Naive B cell (primary cell): ENCODE measurements at regions not wholly inside any gene's neighbourhood (a gene's known extent, or its start where the extent isn't known, plus 50 kb on each side); places are given as distances from the start of the nearest gene placed in this dataset.

Experiments
- ATAC-seq, 2 donors: fragments of 150-1000 bp; cut with Tn5 transposase; 2 replicates each; pipeline ENCODE4 v1.10.0; 2021; ENCODE audit warnings: low read depth in 2 of 2, mild to moderate bottlenecking in 2 of 2, moderate library complexity in 2 of 2
- DNase-seq: peaks from one replicate; pipeline ENCODE4 v3.0.0; 2022
- H3K27ac Mint-ChIP-seq, 6 donors: one replicate each; pipeline ENCODE4 v1.8.0; 2020 to 2022; ENCODE audit warnings: mild to moderate bottlenecking in 6 of 6, mixed read lengths in 6 of 6, moderate library complexity in 5 of 6, inconsistent platforms in 2 of 6
- H3K27me3 Mint-ChIP-seq, 3 donors: one replicate each; pipeline ENCODE4 v1.8.0; 2021 to 2022; ENCODE audit warnings: mixed read lengths in 3 of 3, mild to moderate bottlenecking in 1 of 3
- H3K36me3 Mint-ChIP-seq, 2 donors: one replicate each; pipeline ENCODE4 v1.8.0; 2020 to 2022; ENCODE audit warnings: mixed read lengths in 2 of 2, inconsistent platforms in 1 of 2, mild to moderate bottlenecking in 1 of 2
- H3K4me1 Mint-ChIP-seq, 3 donors: one replicate each; pipeline ENCODE4 v1.8.0; 2020 to 2022; ENCODE audit warnings: mixed read lengths in 3 of 3, inconsistent platforms in 1 of 3, mild to moderate bottlenecking in 1 of 3, moderate library complexity in 1 of 3
- H3K4me3 Mint-ChIP-seq, 8 donors: one replicate each; pipeline ENCODE4 v1.8.0; 2020 to 2022; ENCODE audit warnings: mild to moderate bottlenecking in 8 of 8, mixed read lengths in 8 of 8, moderate library complexity in 8 of 8, inconsistent platforms in 2 of 8
- H3K9me3 Mint-ChIP-seq, 7 donors: one replicate each; pipeline ENCODE4 v1.8.0; 2020 to 2022; ENCODE audit warnings: mixed read lengths in 7 of 7, mild to moderate bottlenecking in 5 of 7, inconsistent platforms in 2 of 7, moderate library complexity in 1 of 7

GRCh38 chr1:5707566-5708345 lies 284.5 kb downstream of the NPHP4 start:
- no peaks in the 10 kb centered on the region for H3K27me3 Mint-ChIP-seq
- no peak for ATAC-seq
- no peaks in the 10 kb centered on the region for H3K36me3 Mint-ChIP-seq
- DNase-seq: no peak
- no peak overlapping the region for H3K27ac Mint-ChIP-seq
- H3K4me3 Mint-ChIP-seq: no peak overlapping the region
- peaks cover 4 to 12% (median 5%) of the 10 kb centered on the region in 3 donors for H3K4me1 Mint-ChIP-seq
- peaks cover 0 to 5% (median 2%) of the 10 kb centered on the region in 7 donors for H3K9me3 Mint-ChIP-seq

GRCh38 chr1:5706239-5706638 lies 286.0 kb downstream of the NPHP4 start:
- no peaks in the 10 kb centered on the region for H3K36me3 Mint-ChIP-seq

GRCh38 chr1:5705751-5706150 lies 286.5 kb downstream of the NPHP4 start:
- Mint-ChIP-seq H3K4me3 (no peak overlapping the region), H3K27me3 (no peaks in the 10 kb centered on the region), H3K27ac (no peak overlapping the region), H3K9me3 (peaks cover 0 to 5% (median 2%) of the 10 kb centered on the region in 7 donors), H3K36me3 (no peaks in the 10 kb centered on the region), H3K4me1 (peaks cover 4 to 10% (median 5%) of the 10 kb centered on the region in 3 donors)
- ATAC-seq (no peak), DNase-seq (no peak)

More at GRCh38 chr1:5706239-5706638, 286.0 kb downstream of the NPHP4 start:
- Mint-ChIP-seq H3K4me1 (peaks cover 4 to 10% (median 5%) of the 10 kb centered on the region in 3 donors), H3K27ac (peak overlapping the region in 2 of 6 donors; percentile 32 to 44), H3K27me3 (no peaks in the 10 kb centered on the region), H3K9me3 (peaks cover 0 to 5% (median 2%) of the 10 kb centered on the region in 7 donors), H3K4me3 (no peak overlapping the region)
- ATAC-seq (no peak), DNase-seq (no peak)

GRCh38 chr1:5704561-5705514 lies 287.4 kb downstream of the NPHP4 start:
- Mint-ChIP-seq H3K9me3 (peaks cover 0 to 2% (median 0%) of the 10 kb centered on the region in 7 donors), H3K4me1 (peaks cover 0 to 5% (median 3%) of the 10 kb centered on the region in 3 donors), H3K27ac (no peak overlapping the region), H3K36me3 (no peaks in the 10 kb centered on the region), H3K4me3 (no peak overlapping the region), H3K27me3 (no peaks in the 10 kb centered on the region)
- no peak for DNase-seq
- no peak for ATAC-seq

GRCh38 chr1:5701642-5702041 lies 290.6 kb downstream of the NPHP4 start:
- H3K4me3 Mint-ChIP-seq: no peak overlapping the region
- H3K27ac Mint-ChIP-seq: no peak overlapping the region
- DNase-seq (no peak), ATAC-seq (no peak)
- no peaks in the 10 kb centered on the region for H3K36me3 Mint-ChIP-seq
- no peaks in the 10 kb centered on the region for H3K4me1 Mint-ChIP-seq
- H3K9me3 Mint-ChIP-seq: peaks cover 0 to 2% (median 0%) of the 10 kb centered on the region in 7 donors
- no peaks in the 10 kb centered on the region for H3K27me3 Mint-ChIP-seq

GRCh38 chr1:5693568-5693967 lies 298.7 kb downstream of the NPHP4 start:
- no peak for ATAC-seq
- peaks cover 0 to 2% (median 0%) of the 10 kb centered on the region in 7 donors for H3K9me3 Mint-ChIP-seq

GRCh38 chr1:5692664-5693063 lies 299.6 kb downstream of the NPHP4 start:
- Mint-ChIP-seq H3K4me3 (no peak overlapping the region), H3K27me3 (peaks cover 5 to 46% (median 7%) of the 10 kb centered on the region in 3 donors), H3K27ac (no peak overlapping the region), H3K36me3 (no peaks in the 10 kb centered on the region), H3K9me3 (peaks cover 0 to 2% (median 0%) of the 10 kb centered on the region in 7 donors), H3K4me1 (no peaks in the 10 kb centered on the region)
- DNase-seq (no peak), ATAC-seq (no peak)

More at GRCh38 chr1:5693568-5693967, 298.7 kb downstream of the NPHP4 start:
- Mint-ChIP-seq H3K27ac (no peak overlapping the region), H3K27me3 (peaks cover 5 to 39% (median 7%) of the 10 kb centered on the region in 3 donors), H3K36me3 (no peaks in the 10 kb centered on the region), H3K4me3 (no peak overlapping the region), H3K4me1 (no peaks in the 10 kb centered on the region)
- no peak for DNase-seq

- Mint-ChIP-seq H3K27me3 (peaks cover 5 to 49% (median 7%) of the 10 kb centered on the region in 3 donors), H3K4me3 (no peak overlapping the region), H3K27ac (no peak overlapping the region), H3K4me1 (no peaks in the 10 kb centered on the region), H3K9me3 (peaks cover 0 to 3% (median 0%) of the 10 kb centered on the region in 7 donors), H3K36me3 (no peaks in the 10 kb centered on the region)
- DNase-seq (no peak), ATAC-seq (no peak)
Measured at GRCh38 chr1:5691795-5692509, 300.3 kb downstream of the NPHP4 start.

- DNase-seq: no peak
- H3K9me3 Mint-ChIP-seq: peaks cover 0 to 10% (median 0%) of the 10 kb centered on the region in 7 donors
- H3K4me3 Mint-ChIP-seq: no peak overlapping the region
- ATAC-seq: no peak
- no peaks in the 10 kb centered on the region for H3K4me1 Mint-ChIP-seq
- peaks cover 0 to 8% of the 10 kb centered on the region in 2 donors for H3K36me3 Mint-ChIP-seq
- no peak overlapping the region for H3K27ac Mint-ChIP-seq
- peaks cover 8 to 58% (median 10%) of the 10 kb centered on the region in 3 donors for H3K27me3 Mint-ChIP-seq
Measured at GRCh38 chr1:5690898-5691297, 301.3 kb downstream of the NPHP4 start.

- Mint-ChIP-seq H3K4me3 (no peak overlapping the region), H3K27ac (no peak overlapping the region), H3K9me3 (peaks cover 0 to 11% (median 0%) of the 10 kb centered on the region in 7 donors), H3K36me3 (peaks cover 0 to 9% of the 10 kb centered on the region in 2 donors), H3K4me1 (no peaks in the 10 kb centered on the region), H3K27me3 (peaks cover 8 to 53% (median 13%) of the 10 kb centered on the region in 3 donors)
- ATAC-seq (no peak), DNase-seq (no peak)
Measured at GRCh38 chr1:5690291-5690690, 301.9 kb downstream of the NPHP4 start.

- H3K36me3 Mint-ChIP-seq: peaks cover 0 to 9% of the 10 kb centered on the region in 2 donors
- peaks cover 12 to 49% (median 19%) of the 10 kb centered on the region in 3 donors for H3K27me3 Mint-ChIP-seq
- H3K9me3 Mint-ChIP-seq: peaks cover 0 to 11% (median 0%) of the 10 kb centered on the region in 7 donors
- H3K4me1 Mint-ChIP-seq: no peaks in the 10 kb centered on the region
- no peak for ATAC-seq
- no peak overlapping the region for H3K4me3 Mint-ChIP-seq
- DNase-seq: no peak
- no peak overlapping the region for H3K27ac Mint-ChIP-seq
Measured at GRCh38 chr1:5688081-5689077, 303.8 kb downstream of the NPHP4 start.
